ENCODE measurements at regions not wholly inside any gene's neighbourhood (a gene's known extent, or its start where the extent isn't known, plus 50 kb on each side); places are given as distances from the start of the nearest gene placed in this dataset.

- Histone ChIP-seq H3K4me3 (no peak overlapping the region), H3K9me3 (no peaks in the 10 kb centered on the region), H3K4me1 (no peaks in the 10 kb centered on the region), H3K27ac (no peak overlapping the region), H3K36me3 (ENCODE audit: insufficient read depth in 1 of 2, low read depth in 1 of 2) (no peaks in the 10 kb centered on the region), H3K27me3 (ENCODE audit: insufficient read depth in 3 of 3, low read length in 2 of 3) (no peaks in the 10 kb centered on the region)
- no peak for ATAC-seq
- intact Hi-C loops (cut with DNase I) = no loop called here
- WGBS, 3 donors = 82 to 89% (median 88%) methylated on average over 6 of the region's 6 CpGs
- DNase-seq = no peak
- TF ChIP-seq CTCF (IDR thresholded peaks at IDR 0.05) = no peak
Observed at GRCh38 chr2:75810611-75811330, 100.1 kb upstream of the GCFC2 start.

- Histone ChIP-seq H3K27me3 (ENCODE audit: insufficient read depth in 3 of 3, low read length in 2 of 3) (no peaks in the 10 kb centered on the region), H3K9me3 (no peaks in the 10 kb centered on the region), H3K36me3 (ENCODE audit: insufficient read depth in 1 of 2, low read depth in 1 of 2) (no peaks in the 10 kb centered on the region), H3K27ac (peak overlapping the region; percentile 56), H3K4me1 (no peaks in the 10 kb centered on the region), H3K4me3 (no peak overlapping the region)
- ATAC-seq (peak; percentile 61 to 86 (median 80)), DNase-seq (no peak)
- intact Hi-C loops (cut with DNase I) = no loop called here
- no peak for TF ChIP-seq CTCF (IDR thresholded peaks at IDR 0.05)
- 15 to 35% (median 22%) methylated on average over 4 of the region's 4 CpGs for WGBS, 3 donors
Observed at GRCh38 chr2:75808793-75809535, 98.2 kb upstream of the GCFC2 start.

GRCh38 chr2:75807992-75808391 is 97.3 kb upstream of the GCFC2 start:
- DNase-seq = no peak
- intact Hi-C loops (cut with DNase I) = no loop called here

GRCh38 chr2:75801234-75801982 is 90.7 kb upstream of the GCFC2 start:
- Histone ChIP-seq H3K27ac (no peak overlapping the region), H3K36me3 (ENCODE audit: insufficient read depth in 1 of 2, low read depth in 1 of 2) (no peaks in the 10 kb centered on the region), H3K4me3 (no peak overlapping the region), H3K9me3 (no peaks in the 10 kb centered on the region), H3K4me1 (no peaks in the 10 kb centered on the region), H3K27me3 (ENCODE audit: insufficient read depth in 3 of 3, low read length in 2 of 3) (no peaks in the 10 kb centered on the region)
- 67 to 74% (median 68%) methylated on average over 2 of the region's 2 CpGs for WGBS, 3 donors
- ATAC-seq = no peak
- no peak for TF ChIP-seq CTCF (IDR thresholded peaks at IDR 0.05)
- intact Hi-C loops (cut with DNase I) = no loop called here
- DNase-seq = no peak

More at GRCh38 chr2:75807992-75808391, 97.3 kb upstream of the GCFC2 start:
- H3K4me3 ChIP-seq = no peak overlapping the region
- 68 to 83% (median 73%) methylated on average over 2 of the region's 2 CpGs for WGBS, 3 donors
- no peaks in the 10 kb centered on the region for H3K36me3 ChIP-seq (ENCODE audit: insufficient read depth in 1 of 2, low read depth in 1 of 2)
- H3K9me3 ChIP-seq = no peaks in the 10 kb centered on the region
- peak in 3 of 4 donors; percentile 32 to 46 (median 46) for ATAC-seq
- H3K4me1 ChIP-seq = no peaks in the 10 kb centered on the region
- H3K27ac ChIP-seq = peak overlapping the region; percentile 11
- TF ChIP-seq CTCF (IDR thresholded peaks at IDR 0.05) = no peak
- no peaks in the 10 kb centered on the region for H3K27me3 ChIP-seq (ENCODE audit: insufficient read depth in 3 of 3, low read length in 2 of 3)
